Cardiac fibroblast (primary cell): ENCODE measurements at regions not wholly inside any gene's neighbourhood (a gene's known extent, or its start where the extent isn't known, plus 50 kb on each side); places are given as distances from the start of the nearest gene placed in this dataset.

Experiments
- DNase-seq, 2 donors: peaks; one replicate each; pipeline versions ENCODE4 v3.0.0 to v3.0.0-alpha.2; 2010; ENCODE audit warnings: low read depth in 2 of 2
- H3K4me3 ChIP-seq, 2 donors: replicated peaks in 1 of 2; 1 replicate in 1 of 2; 2 replicates in 1 of 2; pipeline ENCODE4 v1.5.1; 2011; ENCODE audit warnings: low read depth in 2 of 2, low read length in 2 of 2, mild to moderate bottlenecking in 2 of 2, moderate library complexity in 1 of 2
- TF ChIP-seq, protein P1 (sequence below): IDR thresholded peaks from one replicate; pipeline ENCODE4 v1.5.1; 2011; ENCODE audit warnings: low read depth, mild to moderate bottlenecking, low read length, inconsistent platforms

DNA sequence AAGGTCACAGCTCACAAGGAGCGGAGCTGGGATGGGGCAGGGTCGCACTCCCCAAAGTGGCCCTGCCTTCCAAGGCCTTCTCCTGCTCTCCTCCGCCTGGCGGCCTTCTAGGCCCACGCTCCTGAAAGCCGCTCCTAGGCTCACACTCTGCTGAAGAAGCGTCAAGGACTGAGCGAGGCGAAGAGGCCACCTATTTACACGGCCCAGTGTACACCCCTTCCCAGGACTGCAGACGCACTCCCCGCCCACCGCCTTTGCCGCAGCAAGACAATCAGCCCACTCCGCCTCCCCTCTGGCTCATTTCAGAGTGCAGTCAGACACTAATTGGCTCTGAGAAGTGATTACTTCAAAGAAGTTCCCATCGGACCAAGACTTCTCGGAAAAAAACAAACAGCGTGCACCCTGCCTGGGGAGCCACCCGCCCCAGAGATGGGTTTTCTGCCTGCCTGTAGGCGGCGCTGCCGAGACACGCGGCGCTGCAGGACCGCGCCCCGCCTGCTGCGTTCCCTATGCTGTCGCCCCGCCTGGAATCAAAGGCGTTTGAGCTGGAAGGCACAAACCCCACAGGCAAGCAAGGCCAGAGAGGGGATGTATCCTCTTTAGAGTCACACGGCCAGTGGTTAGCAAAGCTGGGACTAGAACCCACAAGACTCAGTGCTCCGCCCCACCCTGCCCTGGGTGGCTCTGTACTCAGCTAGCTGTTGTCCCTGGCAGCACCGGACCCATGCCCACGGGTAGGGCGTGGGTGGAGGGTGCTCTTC lies 414.8 kb downstream of the BUD13 start:
- H3K4me3 ChIP-seq: no peak overlapping the region
- TF ChIP-seq, protein P1, sequence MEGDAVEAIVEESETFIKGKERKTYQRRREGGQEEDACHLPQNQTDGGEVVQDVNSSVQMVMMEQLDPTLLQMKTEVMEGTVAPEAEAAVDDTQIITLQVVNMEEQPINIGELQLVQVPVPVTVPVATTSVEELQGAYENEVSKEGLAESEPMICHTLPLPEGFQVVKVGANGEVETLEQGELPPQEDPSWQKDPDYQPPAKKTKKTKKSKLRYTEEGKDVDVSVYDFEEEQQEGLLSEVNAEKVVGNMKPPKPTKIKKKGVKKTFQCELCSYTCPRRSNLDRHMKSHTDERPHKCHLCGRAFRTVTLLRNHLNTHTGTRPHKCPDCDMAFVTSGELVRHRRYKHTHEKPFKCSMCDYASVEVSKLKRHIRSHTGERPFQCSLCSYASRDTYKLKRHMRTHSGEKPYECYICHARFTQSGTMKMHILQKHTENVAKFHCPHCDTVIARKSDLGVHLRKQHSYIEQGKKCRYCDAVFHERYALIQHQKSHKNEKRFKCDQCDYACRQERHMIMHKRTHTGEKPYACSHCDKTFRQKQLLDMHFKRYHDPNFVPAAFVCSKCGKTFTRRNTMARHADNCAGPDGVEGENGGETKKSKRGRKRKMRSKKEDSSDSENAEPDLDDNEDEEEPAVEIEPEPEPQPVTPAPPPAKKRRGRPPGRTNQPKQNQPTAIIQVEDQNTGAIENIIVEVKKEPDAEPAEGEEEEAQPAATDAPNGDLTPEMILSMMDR: no peak
- DNase-seq: peak in 1 of 2 donors; percentile 1

DNA sequence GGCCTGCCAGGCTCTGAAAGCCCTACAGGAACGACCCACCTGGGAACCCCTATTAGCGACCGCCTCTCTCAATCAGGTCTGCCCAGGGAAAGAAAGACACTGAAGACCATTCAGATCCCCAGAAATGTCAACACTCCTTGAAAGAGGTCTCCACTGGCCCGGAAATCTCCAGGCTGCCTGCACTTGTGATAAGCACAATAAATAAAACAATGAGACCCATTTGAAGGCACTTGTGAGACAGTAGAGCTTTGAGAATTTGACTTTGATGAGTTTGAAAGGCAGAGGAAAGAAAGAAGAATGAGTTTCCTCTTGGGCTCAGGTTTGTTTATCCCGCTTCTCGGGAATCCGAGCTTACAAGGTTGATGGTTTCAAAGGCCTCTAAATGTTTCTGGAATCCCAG lies 416.3 kb downstream of the BUD13 start:
- DNase-seq: no peak
- TF ChIP-seq, protein P1: no peak
- H3K4me3 ChIP-seq: no peak overlapping the region

DNA sequence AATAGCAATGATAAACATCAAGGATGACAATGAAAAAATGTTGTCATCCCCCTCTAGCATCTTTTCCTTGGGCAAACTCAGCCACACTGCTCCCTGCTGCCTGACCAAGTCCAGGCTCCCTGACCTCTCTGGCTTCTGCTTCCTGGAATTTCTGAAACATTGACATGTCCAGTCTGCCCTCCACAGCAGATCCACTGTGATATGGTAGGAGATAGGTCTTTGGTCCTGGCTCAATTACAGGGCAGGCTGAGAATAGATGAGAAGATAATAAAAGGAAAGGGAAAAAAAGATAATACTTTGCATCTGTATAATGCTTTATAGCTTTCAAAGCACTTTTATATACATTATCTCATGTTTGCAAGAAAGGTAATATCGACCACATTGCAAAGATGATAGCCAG lies 417.7 kb downstream of the BUD13 start:
- TF ChIP-seq, protein P1: no peak
- no peak for DNase-seq

DNA sequence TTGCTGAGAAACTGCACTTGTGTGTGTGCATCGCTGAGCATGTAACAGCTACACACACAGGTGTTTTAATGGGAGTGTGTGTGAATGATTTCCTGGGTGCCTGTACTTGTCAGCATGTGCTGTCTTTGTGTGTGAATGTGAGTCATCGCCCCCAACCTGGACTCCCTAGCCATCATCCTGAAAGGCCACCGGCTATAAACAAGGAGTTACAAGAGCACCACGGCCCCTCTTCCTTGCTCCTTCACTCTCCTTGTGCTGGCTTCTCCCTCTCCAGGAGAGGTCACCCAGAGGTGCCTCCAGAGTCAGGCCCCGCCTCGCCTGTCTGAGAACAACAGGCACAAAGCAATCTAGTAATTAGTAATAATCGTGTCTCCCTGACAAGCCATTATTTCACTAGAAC lies 419.2 kb downstream of the BUD13 start:
- TF ChIP-seq, protein P1: no peak
- DNase-seq: no peak
- no peak overlapping the region for H3K4me3 ChIP-seq

More for the DNA sequence above, 417.7 kb downstream of the BUD13 start:
- H3K4me3 ChIP-seq: no peak overlapping the region

DNA sequence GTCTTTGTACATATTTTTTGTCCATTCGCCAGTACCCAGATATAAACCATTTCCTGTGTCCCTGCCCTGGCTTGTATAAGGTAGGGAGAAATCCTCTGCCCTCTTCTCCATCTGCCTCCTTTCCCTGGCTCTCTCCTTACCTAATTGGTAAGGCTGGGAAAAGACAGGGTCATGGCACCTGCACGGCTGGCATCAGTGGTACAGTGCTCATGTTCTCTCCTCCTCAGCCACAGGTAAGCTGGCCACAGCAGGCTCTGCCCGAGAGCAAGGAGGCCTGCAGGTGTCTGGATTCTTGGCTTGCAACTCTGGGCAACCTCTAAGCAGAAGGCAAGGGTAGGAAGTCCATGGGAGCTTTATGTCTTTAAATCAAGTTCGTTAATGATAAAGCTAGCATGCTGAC lies 419.9 kb downstream of the BUD13 start:
- TF ChIP-seq, protein P1: no peak
- DNase-seq: no peak
- H3K4me3 ChIP-seq: no peak overlapping the region

DNA sequence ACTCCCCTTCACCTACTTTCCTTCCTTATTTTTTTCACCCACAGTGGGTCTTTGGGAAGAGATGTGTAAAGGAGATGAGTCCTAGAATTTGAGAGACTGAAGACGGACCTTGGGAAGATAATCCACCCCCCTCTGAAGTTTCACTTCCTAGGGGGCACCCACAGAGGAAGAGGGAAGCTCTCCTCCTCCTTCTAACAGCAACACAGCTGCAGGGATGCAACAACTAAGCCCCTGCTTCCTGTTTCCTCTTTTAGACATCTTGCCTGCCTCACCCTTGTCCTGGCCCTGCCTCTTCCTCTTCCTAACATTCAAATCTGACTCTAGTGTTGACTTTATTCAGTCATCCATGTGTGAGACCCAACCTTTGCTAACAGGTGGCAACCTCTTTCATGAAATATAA lies 424.6 kb downstream of the BUD13 start:
- TF ChIP-seq, protein P1: no peak
- DNase-seq: no peak
- no peak overlapping the region for H3K4me3 ChIP-seq

DNA sequence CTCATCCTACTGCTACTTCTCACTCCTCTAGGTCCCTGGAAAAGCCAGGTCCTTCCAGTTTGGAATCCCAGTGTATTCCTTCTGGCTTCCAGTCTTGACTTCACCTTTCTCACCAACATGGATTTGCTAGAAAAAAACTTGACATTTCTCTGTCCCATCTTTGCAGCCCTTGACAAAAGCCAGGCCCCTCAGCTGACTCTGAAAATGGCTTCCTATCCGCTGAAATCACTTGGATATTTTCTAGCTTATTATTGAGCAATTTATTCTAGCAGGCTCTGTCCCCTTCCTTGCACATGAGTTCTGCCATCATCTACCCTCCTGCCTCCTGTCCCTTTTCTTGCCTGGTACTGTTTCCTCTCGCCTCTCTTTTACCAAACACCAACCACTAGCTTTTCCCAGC lies 427.2 kb downstream of the BUD13 start:
- DNase-seq: no peak
- H3K4me3 ChIP-seq: no peak overlapping the region
- TF ChIP-seq, protein P1: no peak
